GM21529 (cell line): ENCODE measurements at regions not wholly inside any gene's neighbourhood (a gene's known extent, or its start where the extent isn't known, plus 50 kb on each side); places are given as distances from the start of the nearest gene placed in this dataset.
"Not testable (repeated sequence)": the region's sequence is repeated elsewhere in the genome, so short reads cannot be mapped to it uniquely, and the experiment has no call there.

Experiments
- ATAC-seq: cut with Tn5 transposase; IDR thresholded peaks from one replicate; pipeline ENCODE4 v1.9.1; 2021; ENCODE audit not compliant: unreplicated experiment

- not testable (repeated sequence) for ATAC-seq
Measured at GRCh38 chr12:84406720-84407119, 505.9 kb downstream of the SLC6A15 start.

- ATAC-seq = no peak
Measured at GRCh38 chr12:84397846-84398245, 514.8 kb downstream of the SLC6A15 start.

- ATAC-seq = no peak
Measured at GRCh38 chr12:84397263-84397662, 515.3 kb downstream of the SLC6A15 start.

- ATAC-seq = not testable (repeated sequence)
Measured at GRCh38 chr12:84391176-84391575, 521.4 kb downstream of the SLC6A15 start.

- ATAC-seq = no peak
Measured at GRCh38 chr12:84384384-84384783, 528.2 kb downstream of the SLC6A15 start.

- ATAC-seq = not testable (repeated sequence)
Measured at GRCh38 chr12:84382486-84382885, 530.1 kb downstream of the SLC6A15 start.

- no peak for ATAC-seq
Measured at GRCh38 chr12:84376320-84376719, 536.3 kb downstream of the SLC6A15 start.

- ATAC-seq = no peak
Measured at GRCh38 chr12:84375449-84376170, 537.0 kb downstream of the SLC6A15 start.

- ATAC-seq = no peak
Measured at GRCh38 chr12:84362552-84362897, 550.1 kb downstream of the SLC6A15 start.

- ATAC-seq = no peak
Measured at GRCh38 chr12:84361651-84362551, 550.7 kb downstream of the SLC6A15 start.

GRCh38 chr12:84357314-84357713, 555.3 kb downstream of the SLC6A15 start:
- ATAC-seq = no peak

GRCh38 chr12:84356224-84356623, 556.4 kb downstream of the SLC6A15 start:
- ATAC-seq = no peak

GRCh38 chr12:84355561-84355960, 557.0 kb downstream of the SLC6A15 start:
- ATAC-seq = no peak

GRCh38 chr12:84348582-84348981, 564.0 kb downstream of the SLC6A15 start:
- no peak for ATAC-seq

- ATAC-seq = no peak
Measured at GRCh38 chr12:84341467-84342193, 571.0 kb downstream of the SLC6A15 start.

GRCh38 chr12:84336231-84336630, 576.4 kb downstream of the SLC6A15 start:
- no peak for ATAC-seq

- ATAC-seq = no peak
Measured at GRCh38 chr12:84329938-84330337, 582.7 kb downstream of the SLC6A15 start.

GRCh38 chr12:84315926-84316325, 596.7 kb downstream of the SLC6A15 start:
- no peak for ATAC-seq

GRCh38 chr12:84313323-84313675, 599.3 kb downstream of the SLC6A15 start:
- no peak for ATAC-seq

- no peak for ATAC-seq
Measured at GRCh38 chr12:84308211-84308610, 604.4 kb downstream of the SLC6A15 start.

- no peak for ATAC-seq
Measured at GRCh38 chr12:84305144-84305543, 607.5 kb downstream of the SLC6A15 start.

GRCh38 chr12:84294246-84294645, 618.4 kb downstream of the SLC6A15 start:
- no peak for ATAC-seq
